A549 (cell line): ENCODE measurements at regions not wholly inside any gene's neighbourhood (a gene's known extent, or its start where the extent isn't known, plus 50 kb on each side); places are given as distances from the start of the nearest gene placed in this dataset.
A peak's percentile ranks its signal among the peaks of the same experiment; 100 is the strongest.

ENCODE experiments used
- ATAC-seq, 2 experiments: fragments of 200-7000 bp in 1 of 2; fragments of >200 bp in 1 of 2; cut with Nextera tagmentation in 1 of 2; cut with Tn5 transposase in 1 of 2; 3 replicates each; pipeline versions ENCODE4 v1.8.0 to v1.9.1; 2018 to 2020; ENCODE audit warnings: mild to moderate bottlenecking in 1 of 2, moderate library complexity in 1 of 2
- CTCF ChIA-PET: fragments of 300-600 bp; sonication (Branson Sonifier 250); formaldehyde crosslinking; extraction: SDS; loops from one replicate; lab custom pipeline; 2021; ENCODE audit warnings: antibody characterized with exemption, inconsistent platforms; lab: Yijun Ruan, JAX
- POLR2A ChIA-PET: fragments of 350-600 bp; formaldehyde crosslinking; extraction: SDS; loops from one replicate; lab custom pipeline; 2021; ENCODE audit warnings: antibody characterized with exemption, inconsistent platforms; lab: Yijun Ruan, JAX
- DNase-seq, 2 experiments: peaks; one replicate each; pipeline versions ENCODE4 v3.0.0 to v3.0.0-alpha.2; 2011 to 2016; ENCODE audit warnings: low read depth in 1 of 2, low spot score in 1 of 2
- FAIRE-seq: peaks from 2 replicates; lab custom pipeline; 2011; peaks lifted over from hg19 to GRCh38; lab: Jason Lieb, UNC
- H3K27ac ChIP-seq, 2 experiments: fragments of >200 bp; sonication (Bioruptor Twin); formaldehyde crosslinking; 3 replicates each; pipeline ENCODE4 v1.5.1; 2016 to 2017
- H3K4me1 ChIP-seq: fragments of >200 bp; sonication (Bioruptor Twin); formaldehyde crosslinking; 3 replicates; pipeline ENCODE4 v1.6.1; 2016
- H3K4me2 ChIP-seq: fragments of >200 bp; sonication (Bioruptor Twin); formaldehyde crosslinking; 3 replicates; pipeline ENCODE4 v1.6.1; 2016
- H3K4me3 ChIP-seq: fragments of >200 bp; sonication (Bioruptor Twin); formaldehyde crosslinking; 3 replicates; pipeline ENCODE4 v1.5.1; 2016
- H3K9me3 ChIP-seq: fragments of >200 bp; sonication (Bioruptor Twin); formaldehyde crosslinking; 3 replicates; pipeline ENCODE4 v1.6.1; 2016
- BHLHE40 ChIP-seq: IDR thresholded peaks from 2 replicates; pipeline ENCODE4 v1.6.1; 2012; ENCODE audit warnings: low read depth, low read length, inconsistent platforms
- CBX8 ChIP-seq: fragments of 200-600 bp; sonication (generic); IDR thresholded peaks from 2 replicates; pipeline ENCODE4 v1.6.1; 2016
- CEBPB ChIP-seq, 2 experiments: fragments of >200 bp in 1 of 2; sonication (Bioruptor Twin) in 1 of 2; formaldehyde crosslinking in 1 of 2; IDR thresholded peaks; 2 replicates each; pipeline ENCODE4 v1.6.1; 2012 to 2016
- CHD2 ChIP-seq: fragments of 150-350 bp; IDR thresholded peaks from 2 replicates; pipeline ENCODE4 v1.6.1; 2014; ENCODE audit warnings: low read length; ENCODE audit not compliant: partially characterized antibody
- CHD4 ChIP-seq: fragments of 200-600 bp; sonication (generic); IDR thresholded peaks from 2 replicates; pipeline ENCODE4 v1.6.1; 2016; ENCODE audit warnings: antibody characterized with exemption, mild to moderate bottlenecking, borderline replicate concordance
- ELK1 ChIP-seq: fragments of 150-350 bp; IDR thresholded peaks from 2 replicates; pipeline ENCODE4 v1.6.1; 2014; ENCODE audit warnings: low read depth, mild to moderate bottlenecking, low read length
- FOSB ChIP-seq: fragments of 250-450 bp; sonication (Bioruptor Pico); IDR thresholded peaks from 2 replicates; pipeline ENCODE4 v1.5.0; 2020; ENCODE audit warnings: mild to moderate bottlenecking, moderate library complexity
- GATA3 ChIP-seq: IDR thresholded peaks from 2 replicates; pipeline ENCODE4 v1.6.1; 2012; ENCODE audit warnings: borderline replicate concordance
- HDAC2 ChIP-seq: fragments of 200-600 bp; sonication (generic); IDR thresholded peaks from 2 replicates; pipeline ENCODE4 v1.6.1; 2016
- HOXA7 ChIP-seq: fragments of 250-450 bp; sonication (Bioruptor Pico); IDR thresholded peaks from 2 replicates; pipeline ENCODE4 v1.5.0; 2020; ENCODE audit warnings: mild to moderate bottlenecking, moderate library complexity
- HOXB13 ChIP-seq: fragments of 250-450 bp; sonication (Bioruptor Pico); IDR thresholded peaks from 2 replicates; pipeline ENCODE4 v1.5.0; 2020; ENCODE audit warnings: low read depth, mild to moderate bottlenecking, moderate library complexity
- MAFK ChIP-seq: fragments of 450-650 bp; IDR thresholded peaks from 2 replicates; pipeline ENCODE4 v1.6.1; 2014; ENCODE audit not compliant: partially characterized antibody
- MYC ChIP-seq: IDR thresholded peaks from 2 replicates; pipeline ENCODE4 v1.6.1; 2012; ENCODE audit warnings: mild to moderate bottlenecking, inconsistent platforms, low read length, improper control_type of control experiment, borderline replicate concordance
- NPAS2 ChIP-seq: fragments of 250-450 bp; sonication (Bioruptor Pico); IDR thresholded peaks from 2 replicates; pipeline ENCODE4 v1.8.0; 2022; ENCODE audit warnings: mild to moderate bottlenecking, moderate library complexity, borderline replicate concordance
- NR3C1 ChIP-seq: fragments of >200 bp; sonication (Bioruptor Twin); formaldehyde crosslinking; IDR thresholded peaks from 3 replicates; pipeline ENCODE4 v1.6.1; 2017
- PHF8 ChIP-seq: fragments of 200-600 bp; sonication (generic); IDR thresholded peaks from 2 replicates; pipeline ENCODE4 v1.6.1; 2016; ENCODE audit warnings: low read depth, mild to moderate bottlenecking, antibody characterized with exemption, moderate library complexity, borderline replicate concordance
- POLR2A ChIP-seq: IDR thresholded peaks from 2 replicates; pipeline ENCODE4 v1.6.1; 2012; ENCODE audit warnings: mild to moderate bottlenecking, low read length
- POLR2AphosphoS2 ChIP-seq: conservative IDR thresholded peaks from 2 replicates; pipeline ENCODE4 v1.6.1; 2012; ENCODE audit warnings: low read length, improper control_type of control experiment, inconsistent platforms
- RARB ChIP-seq: fragments of 250-450 bp; sonication (Bioruptor Pico); IDR thresholded peaks from 2 replicates; pipeline ENCODE4 v1.8.0; 2021; ENCODE audit warnings: mild to moderate bottlenecking, moderate library complexity
- RNF2 ChIP-seq: fragments of 200-600 bp; sonication (generic); IDR thresholded peaks from 2 replicates; pipeline ENCODE4 v1.6.1; 2016; ENCODE audit warnings: low read depth, mild to moderate bottlenecking, antibody characterized with exemption, moderate library complexity, borderline replicate concordance
- SMC3 ChIP-seq: fragments of >200 bp; sonication (Bioruptor Twin); formaldehyde crosslinking; IDR thresholded peaks from 3 replicates; pipeline ENCODE4 v1.6.1; 2018; ENCODE audit warnings: inconsistent platforms
- TP53 ChIP-seq: fragments of 250-450 bp; sonication (Bioruptor Pico); IDR thresholded peaks from 2 replicates; pipeline ENCODE4 v1.5.0; 2021; ENCODE audit warnings: mild to moderate bottlenecking, moderate library complexity
- ZFP36 ChIP-seq: fragments of 450-650 bp; IDR thresholded peaks from 2 replicates; pipeline ENCODE4 v1.6.1; 2014; ENCODE audit warnings: borderline replicate concordance; ENCODE audit not compliant: partially characterized antibody
- WGBS: methylation state at CpG from one replicate; pipeline ENCODE4 v1.1.6; 2017; ENCODE audit errors: missing lambda C conversion rate; 5-methylcytosine and 5-hydroxymethylcytosine counted together
- TF ChIP-seq, protein P1 (sequence below): IDR thresholded peaks from 2 replicates; pipeline ENCODE4 v1.6.1; 2012
- TF ChIP-seq, protein P2 (sequence below): fragments of 250-450 bp; sonication (Bioruptor Pico); IDR thresholded peaks from 2 replicates; pipeline ENCODE4 v1.5.0; 2021; ENCODE audit warnings: mild to moderate bottlenecking, moderate library complexity, borderline replicate concordance

DNA sequence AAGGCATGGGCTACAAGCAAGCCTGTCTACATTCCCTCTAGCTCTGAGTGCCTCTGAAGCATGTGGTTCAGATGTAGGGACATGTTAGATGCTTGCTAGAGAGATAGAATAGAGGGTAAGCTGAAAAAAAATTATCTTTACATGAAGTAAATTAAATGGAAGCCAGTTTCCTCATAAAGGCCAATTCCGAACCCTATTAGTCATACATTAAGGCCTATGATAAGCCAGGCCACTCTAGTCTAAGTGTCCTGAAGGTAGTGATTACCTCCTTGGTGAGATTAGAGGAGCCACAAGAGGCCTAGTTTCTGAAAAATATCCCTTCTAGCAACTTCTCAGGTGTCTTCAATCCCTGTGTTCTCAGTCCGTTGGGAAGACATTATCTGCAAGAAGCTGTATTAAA is 72.4 kb upstream of the NPAS2 start:
- no peak for ATAC-seq
- no peak overlapping the region for H3K4me2 ChIP-seq
- no peak for TF ChIP-seq HOXA7 (CRISPR knock-in tag)
- no peak for TF ChIP-seq TP53 (CRISPR knock-in tag)
- no peak for TF ChIP-seq NR3C1
- no peak for TF ChIP-seq GATA3
- no peak for TF ChIP-seq MAFK
- no peak for TF ChIP-seq ZFP36
- TF ChIP-seq, all 56 proteins: peak for 0
- Histone ChIP-seq H3K4me3 (no peak overlapping the region), H3K4me1 (peaks cover 25% of the 10 kb centered on the region), H3K27ac (peak overlapping the region; percentile 23 to 43; a peak in 3 of 6 replicates), H3K9me3 (no peaks in the 10 kb centered on the region)
- DNase-seq (no peak), FAIRE-seq (no peak)
- ChIA-PET CTCF (interaction anchor here (0.7 to 1.1 kb wide), 2 partner anchors 9 to 255 kb away, joined by 3 read pairs; partner anchors contain the start of gene RPL31), POLR2A (no interaction called here)
- 93% methylated on average over 2 of the region's 2 CpGs for WGBS

DNA sequence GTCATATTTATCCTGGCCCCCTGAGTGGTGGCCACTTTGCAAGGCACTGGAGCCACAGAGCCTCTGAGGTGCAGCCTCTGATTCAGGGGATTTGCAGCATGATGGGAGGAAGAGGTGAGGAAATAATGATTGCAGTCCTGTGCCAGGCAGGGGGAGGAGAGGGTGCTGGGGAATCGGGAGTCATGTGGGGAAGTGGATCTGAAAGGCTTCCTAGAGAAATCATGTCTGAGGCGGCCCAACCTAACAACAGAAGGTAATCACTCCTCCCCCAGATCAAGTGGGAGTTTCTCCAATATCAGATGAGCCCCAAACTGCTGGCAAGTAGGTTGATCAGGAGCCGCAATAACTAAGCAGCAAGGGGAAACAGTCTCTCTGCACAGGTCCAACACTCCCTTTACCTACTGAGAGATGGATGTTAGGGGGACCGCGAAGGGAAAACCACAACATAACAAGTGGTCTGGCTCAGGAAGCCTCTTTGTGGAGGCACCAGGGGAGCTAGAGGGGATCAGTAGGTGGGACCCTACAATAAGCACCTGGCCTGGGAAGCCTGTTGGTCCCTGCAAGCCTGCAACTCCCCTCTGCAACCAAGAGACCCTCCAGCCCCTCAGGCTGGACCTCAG is 71.8 kb upstream of the NPAS2 start:
- WGBS = 85% methylated on average over 5 of the region's 5 CpGs

DNA sequence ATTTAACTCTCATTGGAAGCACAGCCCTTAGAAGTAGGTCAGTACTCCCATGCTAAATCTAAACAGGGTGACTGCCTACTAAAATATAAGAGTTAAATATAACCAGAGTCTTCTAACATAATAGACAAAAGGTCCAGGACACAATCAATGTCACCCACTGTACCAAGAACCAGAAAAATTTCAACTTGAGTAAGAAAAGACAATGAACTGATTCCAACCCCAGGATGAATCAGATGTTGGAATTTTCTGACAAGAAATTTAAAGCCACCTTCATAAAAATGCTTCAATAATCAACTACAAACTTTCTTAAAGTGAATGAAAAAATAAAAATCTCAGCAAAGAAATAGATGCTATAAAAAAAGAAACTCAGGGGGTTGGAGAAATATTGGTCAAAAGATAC is 71.3 kb upstream of the NPAS2 start:
- Histone ChIP-seq H3K27ac (peak overlapping the region; percentile 23 to 43; a peak in 3 of 6 replicates), H3K4me1 (peaks cover 28% of the 10 kb centered on the region), H3K9me3 (no peaks in the 10 kb centered on the region), H3K4me2 (no peak overlapping the region), H3K4me3 (no peak overlapping the region)
- no peak for ATAC-seq
- no peak for DNase-seq
- no peak for TF ChIP-seq RARB
- no peak for TF ChIP-seq CHD2
- no peak for TF ChIP-seq CEBPB (IDR thresholded peaks at IDR 0.05)
- POLR2A ChIA-PET = no interaction called here
- FAIRE-seq = no peak
- CTCF ChIA-PET = interaction anchor here (1.1 kb wide), 1 partner anchor 7 kb away, joined by 3 read pairs; no protein-coding TSS in a partner anchor

More for the DNA sequence above, 71.8 kb upstream of the NPAS2 start:
- TF ChIP-seq, protein P1, sequence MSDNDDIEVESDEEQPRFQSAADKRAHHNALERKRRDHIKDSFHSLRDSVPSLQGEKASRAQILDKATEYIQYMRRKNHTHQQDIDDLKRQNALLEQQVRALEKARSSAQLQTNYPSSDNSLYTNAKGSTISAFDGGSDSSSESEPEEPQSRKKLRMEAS = no peak
- no peak for TF ChIP-seq HOXA7 (CRISPR knock-in tag)
- TF ChIP-seq BHLHE40 = no peak
- TF ChIP-seq, protein P2, sequence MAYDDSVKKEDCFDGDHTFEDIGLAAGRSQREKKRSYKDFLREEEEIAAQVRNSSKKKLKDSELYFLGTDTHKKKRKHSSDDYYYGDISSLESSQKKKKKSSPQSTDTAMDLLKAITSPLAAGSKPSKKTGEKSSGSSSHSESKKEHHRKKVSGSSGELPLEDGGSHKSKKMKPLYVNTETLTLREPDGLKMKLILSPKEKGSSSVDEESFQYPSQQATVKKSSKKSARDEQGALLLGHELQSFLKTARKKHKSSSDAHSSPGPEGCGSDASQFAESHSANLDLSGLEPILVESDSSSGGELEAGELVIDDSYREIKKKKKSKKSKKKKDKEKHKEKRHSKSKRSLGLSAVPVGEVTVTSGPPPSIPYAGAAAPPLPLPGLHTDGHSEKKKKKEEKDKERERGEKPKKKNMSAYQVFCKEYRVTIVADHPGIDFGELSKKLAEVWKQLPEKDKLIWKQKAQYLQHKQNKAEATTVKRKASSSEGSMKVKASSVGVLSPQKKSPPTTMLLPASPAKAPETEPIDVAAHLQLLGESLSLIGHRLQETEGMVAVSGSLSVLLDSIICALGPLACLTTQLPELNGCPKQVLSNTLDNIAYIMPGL (CRISPR knock-in tag) = no peak
- no peak for TF ChIP-seq SMC3
- no peak for TF ChIP-seq RNF2
- no peak for TF ChIP-seq PHF8
- no peak for TF ChIP-seq MYC
- TF ChIP-seq, all 56 proteins: peak for 0
- ChIA-PET CTCF (interaction anchor here (1.1 kb wide), 1 partner anchor 8 kb away, joined by 3 read pairs; no protein-coding TSS in a partner anchor), POLR2A (no interaction called here)
- H3K4me1 ChIP-seq = peaks cover 24% of the 10 kb centered on the region
- H3K27ac ChIP-seq = peak overlapping the region; percentile 23 to 43; a peak in 3 of 6 replicates
- ATAC-seq = no peak
- DNase-seq = no peak
- no peak overlapping the region for H3K4me2 ChIP-seq
- H3K4me3 ChIP-seq = no peak overlapping the region
- H3K9me3 ChIP-seq = no peaks in the 10 kb centered on the region
- FAIRE-seq = no peak

DNA sequence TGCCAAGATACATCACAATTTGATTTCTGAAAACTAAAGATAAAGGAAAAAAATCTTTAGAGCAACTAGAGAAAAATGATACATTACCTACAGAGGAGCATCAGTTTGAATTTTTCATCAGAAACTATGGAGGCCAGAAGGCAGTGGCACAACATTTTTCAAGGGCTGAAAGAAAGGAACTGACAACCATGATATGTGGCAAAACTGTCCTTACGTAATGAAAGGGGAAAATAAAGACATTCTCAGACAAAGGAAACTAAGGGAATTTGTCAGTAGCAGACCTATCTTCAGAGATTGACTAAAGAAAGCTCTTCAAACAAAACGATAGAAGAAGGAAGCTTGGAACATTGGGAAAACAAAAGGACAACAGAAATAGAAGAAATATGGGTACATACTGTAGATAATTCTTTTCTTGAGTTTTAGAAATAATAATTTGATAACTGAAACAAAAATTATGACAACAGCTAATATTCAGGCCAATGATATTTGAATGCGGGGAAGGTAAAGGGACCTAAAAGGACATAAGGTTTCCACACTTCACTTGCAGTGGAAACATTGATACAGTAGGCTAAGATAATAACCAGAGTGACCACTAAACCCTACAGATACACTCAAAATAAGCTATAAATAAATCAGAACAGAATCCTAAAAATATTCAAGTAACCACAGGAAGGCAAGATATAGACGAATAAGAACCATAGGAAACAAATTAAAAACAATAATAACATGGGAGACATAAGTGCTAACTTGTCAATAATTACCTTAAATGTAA is 70.0 kb upstream of the NPAS2 start:
- FAIRE-seq (no peak), ATAC-seq (no peak), DNase-seq (no peak)
- peaks cover 33% of the 10 kb centered on the region for H3K4me1 ChIP-seq
- no peak overlapping the region for H3K4me2 ChIP-seq
- H3K4me3 ChIP-seq = no peak overlapping the region
- 88% methylated on average over 4 of the region's 4 CpGs for WGBS
- H3K27ac ChIP-seq = peak overlapping the region in 1 of 2 experiments; percentile 58; a peak in 1 of 6 replicates
- H3K9me3 ChIP-seq = no peaks in the 10 kb centered on the region
- ChIA-PET POLR2A (no interaction called here), CTCF (no interaction called here)
- no peak for TF ChIP-seq HOXA7 (CRISPR knock-in tag)
- TF ChIP-seq, protein P2 (CRISPR knock-in tag) = no peak
- TF ChIP-seq POLR2A = no peak
- TF ChIP-seq NPAS2 (CRISPR knock-in tag) = no peak
- TF ChIP-seq HDAC2 = no peak
- no peak for TF ChIP-seq PHF8
- TF ChIP-seq CBX8 = no peak
- TF ChIP-seq ELK1 = no peak
- no peak for TF ChIP-seq FOSB
- TF ChIP-seq HOXB13 (CRISPR knock-in tag) = no peak
- no peak for TF ChIP-seq RNF2
- no peak for TF ChIP-seq CHD4
- no peak for TF ChIP-seq POLR2AphosphoS2
